Activated CD8-positive, alpha-beta memory T cell treated with anti-CD3 and anti-CD28 coated beads, Interleukin-2, amount 50 U/mL, for 1 hour (primary cell): ENCODE measurements at regions not wholly inside any gene's neighbourhood (a gene's known extent, or its start where the extent isn't known, plus 50 kb on each side); places are given as distances from the start of the nearest gene placed in this dataset.

Experiments
- DNase-seq: peaks from one replicate; pipeline ENCODE4 v3.0.0-alpha.2; 2020; ENCODE audit errors: extremely low read depth

DNA sequence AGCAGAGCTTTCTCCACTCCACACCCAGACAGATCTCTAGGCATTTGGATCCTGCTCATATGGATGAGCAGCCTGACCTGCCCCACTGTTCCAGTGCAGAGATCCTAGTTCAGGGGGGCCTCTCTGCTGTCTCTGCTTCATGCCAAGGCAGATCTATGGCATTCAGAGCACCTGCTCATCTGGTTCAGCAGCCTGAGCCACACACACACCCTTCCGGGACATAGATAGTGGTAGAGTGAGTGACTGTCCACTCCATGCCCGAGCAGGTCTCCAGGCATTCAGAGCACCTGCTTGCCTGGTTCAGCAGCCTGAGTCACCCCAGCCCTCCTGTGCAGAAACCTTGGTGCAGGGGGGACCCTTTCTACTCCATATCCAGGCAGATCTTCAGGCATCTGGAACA lies 54.3 kb upstream of the ZNF800 start:
- no peak for DNase-seq
